HPDE6-E6E7 (cell line): ENCODE measurements at regions not wholly inside any gene's neighbourhood (a gene's known extent, or its start where the extent isn't known, plus 50 kb on each side); places are given as distances from the start of the nearest gene placed in this dataset.
A peak's percentile ranks its signal among the peaks of the same experiment; 100 is the strongest.

Experiments used
- DNase-seq: peaks from one replicate; pipeline ENCODE4 v3.0.0; 2011; ENCODE audit warnings: missing footprints; ENCODE audit errors: extremely low spot score

GRCh38 chr12:32047357-32048212 lies 59.1 kb upstream of the BICD1 start:
- DNase-seq = no peak

DNA sequence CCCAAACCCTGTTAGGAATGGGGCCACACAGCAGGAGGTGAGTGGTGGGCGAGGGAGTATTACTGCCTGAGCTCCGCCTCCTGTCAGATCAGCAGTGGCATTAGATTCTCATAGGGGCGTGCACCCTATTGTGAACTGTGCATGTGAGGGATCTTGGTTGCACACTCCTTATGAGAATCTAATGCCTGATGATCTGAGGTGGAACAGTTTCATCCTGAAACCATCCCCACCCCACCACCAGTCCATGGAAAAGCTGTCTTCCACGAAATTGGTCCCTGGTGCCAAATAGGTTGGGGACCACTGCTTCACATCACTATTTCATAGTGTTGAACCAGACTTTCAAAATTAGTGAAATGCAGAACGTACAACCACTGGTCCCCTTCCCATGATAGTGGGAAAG lies 57.9 kb upstream of the BICD1 start:
- no peak for DNase-seq

GRCh38 chr12:32049956-32050355 lies 56.7 kb upstream of the BICD1 start:
- no peak for DNase-seq

DNA sequence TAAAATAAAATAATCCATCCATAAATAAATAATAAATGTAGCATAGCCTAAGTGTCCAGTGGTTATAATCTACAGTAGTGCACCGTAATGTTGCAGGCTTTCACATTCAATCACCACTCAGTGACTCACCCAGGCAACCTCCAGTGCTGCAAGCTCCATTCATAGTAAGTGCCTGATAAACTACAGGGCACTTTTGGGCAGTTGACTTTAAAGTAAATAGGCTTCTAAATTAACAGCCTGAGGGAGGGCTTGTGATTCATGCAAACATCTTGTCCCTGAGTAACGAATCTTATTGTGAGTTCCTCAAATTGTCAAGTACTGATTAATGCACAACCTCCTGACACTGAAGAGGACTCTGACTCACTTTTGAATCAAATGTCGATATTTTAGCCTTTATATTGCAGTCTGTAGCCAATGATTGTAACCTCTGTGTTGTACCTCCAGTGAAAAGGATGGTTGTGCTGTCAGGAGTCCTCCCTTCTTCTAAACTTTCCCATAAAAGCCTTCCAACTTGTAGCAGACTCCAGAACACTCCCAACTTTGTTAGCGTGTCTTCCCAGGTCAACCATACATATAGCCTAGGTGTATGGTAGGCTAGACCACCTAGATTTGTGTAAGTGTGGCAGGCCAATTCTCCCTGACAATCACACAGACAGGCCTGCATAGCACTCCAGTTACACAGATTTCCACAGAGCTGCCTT lies 55.0 kb upstream of the BICD1 start:
- peak; percentile 55 for DNase-seq

DNA sequence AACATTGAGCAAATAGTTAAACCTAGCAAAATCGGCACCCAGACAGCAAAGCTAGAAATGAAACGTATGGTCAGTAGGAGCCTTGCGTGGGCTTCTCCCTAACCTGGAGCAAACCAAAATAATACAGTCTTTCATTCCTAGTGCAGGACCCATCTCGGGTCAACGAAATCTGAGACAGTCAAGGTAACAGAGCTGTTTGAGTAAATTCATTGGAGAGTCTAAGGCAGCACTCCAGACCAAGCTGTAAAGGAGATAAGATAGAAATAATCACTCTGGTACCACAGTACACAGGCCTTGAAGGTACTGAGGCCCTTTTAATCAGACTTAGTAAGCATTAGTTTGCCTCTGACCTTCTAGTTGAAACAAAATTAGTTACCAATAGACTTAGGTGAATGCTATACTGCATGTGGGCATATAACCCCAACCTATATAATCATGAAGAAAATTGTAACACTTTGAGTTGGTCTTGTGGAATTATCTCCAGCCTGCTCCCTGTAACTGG lies 54.4 kb upstream of the BICD1 start:
- no peak for DNase-seq

- no peak for DNase-seq
These were observed 52.6 kb upstream of the BICD1 start for GRCh38 chr12:32053881-32054624.
